HCT116 (cell line): ENCODE measurements at regions not wholly inside any gene's neighbourhood (a gene's known extent, or its start where the extent isn't known, plus 50 kb on each side); places are given as distances from the start of the nearest gene placed in this dataset.

ENCODE experiments used
- ATAC-seq: fragments of 200-7000 bp; cut with Tn5 transposase; 2 replicates; pipeline ENCODE4 v1.9.1; 2020; ENCODE audit warnings: mild to moderate bottlenecking, moderate library complexity
- BruUV-seq: library from RNA; stranded (reverse); fragments of 400-500 nt; replicated peaks from 2 replicates; lab custom pipeline; 2021; lab: Mats Ljungman, UMichigan
- CTCF ChIA-PET: fragments of 300-600 bp; sonication (Branson Sonifier 250); formaldehyde crosslinking; loops from one replicate; lab custom pipeline; 2021; ENCODE audit warnings: antibody characterized with exemption; lab: Charles Lee
- POLR2A ChIA-PET: fragments of 300-600, 350-600 bp; sonication (Branson Sonifier 250); formaldehyde crosslinking; loops from one replicate; lab custom pipeline; 2021; ENCODE audit warnings: antibody characterized with exemption; lab: Charles Lee
- RAD21 ChIA-PET, 2 experiments: fragments of 300-600 bp; sonication (Branson Sonifier 250); formaldehyde crosslinking; loops; one replicate each; lab custom pipeline; 2023; ENCODE audit warnings: low total read pairs in 2 of 2; ENCODE audit not compliant: uncharacterized antibody in 2 of 2, unreplicated experiment in 2 of 2, low non-redundant PET in 1 of 2; lab: Charles Lee
- DNase-seq: peaks from one replicate; pipeline ENCODE4 v3.0.0-alpha.2; 2010; ENCODE audit warnings: low read depth, low spot score
- H2AFZ ChIP-seq: fragments of 200-600 bp; shearing (Covaris generic), sonication (generic); 2 replicates; pipeline ENCODE4 v1.6.1; 2017; ENCODE audit warnings: low read depth, mixed run types, mixed read lengths, antibody characterized with exemption, low read length; ENCODE audit not compliant: poor library complexity, severe bottlenecking
- H3K27ac ChIP-seq: 2 replicates; pipeline ENCODE4 v1.5.1; 2012; ENCODE audit warnings: low read depth, low read length
- H3K27me3 ChIP-seq: fragments of 200-600 bp; sonication (generic); 2 replicates; pipeline ENCODE4 v1.6.1; 2016; ENCODE audit warnings: mixed run types, low read length, mixed read lengths; ENCODE audit not compliant: insufficient read depth
- H3K36me3 ChIP-seq, 2 experiments: fragments of 200-500 bp in 1 of 2; fragments of 200-600 bp in 1 of 2; sonication (Bioruptor generic) in 1 of 2; sonication (generic) in 1 of 2; 2 replicates each; pipeline versions ENCODE4 v1.5.1 to v1.6.1; 2014 to 2016; ENCODE audit warnings: low read length in 2 of 2, inconsistent platforms in 1 of 2, mixed read lengths in 1 of 2, mixed run types in 1 of 2; ENCODE audit not compliant: insufficient read depth in 2 of 2, control insufficient read depth in 1 of 2
- H3K4me1 ChIP-seq, 2 experiments: fragments of 200-600 bp in 1 of 2; sonication (generic) in 1 of 2; 2 replicates each; pipeline versions ENCODE4 v1.5.1 to v1.6.1; 2012 to 2017; ENCODE audit warnings: low read length in 2 of 2, inconsistent platforms in 1 of 2, mild to moderate bottlenecking in 1 of 2, mixed read lengths in 1 of 2, mixed run types in 1 of 2, moderate library complexity in 1 of 2; ENCODE audit not compliant: insufficient read depth in 2 of 2, control insufficient read depth in 1 of 2
- H3K4me2 ChIP-seq: fragments of 200-600 bp; sonication (generic); 2 replicates; pipeline ENCODE4 v1.6.1; 2017; ENCODE audit warnings: mixed run types, low read length, mixed read lengths
- H3K4me3 ChIP-seq, 2 experiments: fragments of 200-600 bp in 1 of 2; sonication (generic) in 1 of 2; replicated peaks in 1 of 2; 2 replicates each; pipeline ENCODE4 v1.5.1; 2011 to 2016; ENCODE audit warnings: low read length in 2 of 2, control low read depth in 1 of 2, low read depth in 1 of 2, mild to moderate bottlenecking in 1 of 2, mixed read lengths in 1 of 2, mixed run types in 1 of 2
- H3K79me2 ChIP-seq: fragments of 200-600 bp; sonication (generic); 2 replicates; pipeline ENCODE4 v1.6.1; 2017; ENCODE audit warnings: mild to moderate bottlenecking, mixed run types, low read length, moderate library complexity, mixed read lengths; ENCODE audit not compliant: insufficient read depth
- H3K9ac ChIP-seq: fragments of 200-600 bp; sonication (generic); 2 replicates; pipeline ENCODE4 v1.6.1; 2016; ENCODE audit warnings: low read length, mixed read lengths
- H3K9me2 ChIP-seq: fragments of 200-600 bp; sonication (generic), shearing (Covaris generic); 2 replicates; pipeline ENCODE4 v1.6.1; 2017; ENCODE audit warnings: mixed run types, mild to moderate bottlenecking, moderate library complexity; ENCODE audit not compliant: insufficient read depth
- H3K9me3 ChIP-seq, 2 experiments: fragments of 200-500 bp in 1 of 2; fragments of 200-600 bp in 1 of 2; sonication (Bioruptor generic) in 1 of 2; sonication (generic) in 1 of 2; 2 replicates each; pipeline ENCODE4 v1.6.1; 2014 to 2017; ENCODE audit warnings: low read length in 2 of 2, mixed read lengths in 2 of 2, inconsistent platforms in 1 of 2, low read depth in 1 of 2, mild to moderate bottlenecking in 1 of 2, mixed run types in 1 of 2, moderate library complexity in 1 of 2; ENCODE audit not compliant: control insufficient read depth in 1 of 2, insufficient read depth in 1 of 2
- H4K20me1 ChIP-seq: fragments of 200-600 bp; sonication (generic), shearing (Covaris generic); 2 replicates; pipeline ENCODE4 v1.6.1; 2017; ENCODE audit warnings: mixed run types, mild to moderate bottlenecking, moderate library complexity; ENCODE audit not compliant: insufficient read depth
- CBX3 ChIP-seq: IDR thresholded peaks from 2 replicates; pipeline ENCODE4 v1.6.1; 2012; ENCODE audit warnings: low read depth
- CEBPB ChIP-seq: IDR thresholded peaks from 2 replicates; pipeline ENCODE4 v1.6.1; 2012; ENCODE audit warnings: low read depth
- EGR1 ChIP-seq: IDR thresholded peaks from 2 replicates; pipeline ENCODE4 v1.6.1; 2012; ENCODE audit warnings: low read depth
- ELF1 ChIP-seq: IDR thresholded peaks from 2 replicates; pipeline ENCODE4 v1.6.1; 2012; ENCODE audit warnings: low read depth, borderline replicate concordance
- EZH2phosphoT487 ChIP-seq: fragments of 200-600 bp; IDR thresholded peaks from 2 replicates; pipeline ENCODE4 v1.6.1; 2018; ENCODE audit warnings: antibody characterized with exemption, borderline replicate concordance
- FOSL1 ChIP-seq: IDR thresholded peaks from 2 replicates; pipeline ENCODE4 v1.6.1; 2012; ENCODE audit warnings: low read depth
- JUND ChIP-seq: IDR thresholded peaks from 2 replicates; pipeline ENCODE4 v1.6.1; 2012
- POLR2A ChIP-seq: IDR thresholded peaks from 2 replicates; pipeline ENCODE4 v1.7.0; 2011; ENCODE audit warnings: borderline replicate concordance; ENCODE audit not compliant: insufficient read depth, insufficient read length; ENCODE audit errors: extremely low read depth
- POLR2AphosphoS5 ChIP-seq: IDR thresholded peaks from 2 replicates; pipeline ENCODE4 v1.6.1; 2011; ENCODE audit warnings: mild to moderate bottlenecking, low read depth, low read length, moderate library complexity
- SRF ChIP-seq: IDR thresholded peaks from 2 replicates; pipeline ENCODE4 v1.6.1; 2012; ENCODE audit warnings: low read depth
- YY1 ChIP-seq: IDR thresholded peaks from 2 replicates; pipeline ENCODE4 v1.6.1; 2011; ENCODE audit warnings: low read length, low read depth, moderate library complexity, mild to moderate bottlenecking; ENCODE audit not compliant: insufficient replicate concordance; ENCODE audit errors: extremely low read depth
- ZFX ChIP-seq: fragments of 450-650 bp; IDR thresholded peaks from 2 replicates; pipeline ENCODE4 v1.6.1; 2017
- ZNF274 ChIP-seq: fragments of 200-500 bp; sonication (Bioruptor generic); IDR thresholded peaks from 2 replicates; pipeline ENCODE4 v1.6.1; 2014; ENCODE audit warnings: mild to moderate bottlenecking, low read depth, low read length, inconsistent platforms
- intact Hi-C: fragments of 100-400 bp; cut with micrococcal nuclease; formaldehyde crosslinking; loops from 2 replicates; pipeline ENCODE4 v1.10.0; 2022
- TF ChIP-seq, protein P1 (sequence below): IDR thresholded peaks from 2 replicates; pipeline ENCODE4 v1.6.1; 2012
- TF ChIP-seq, protein P2 (sequence below), 3 experiments: fragments of 200-600 bp in 1 of 3; sonication (generic) in 1 of 3; IDR thresholded peaks in 2 of 3; conservative IDR thresholded peaks in 1 of 3; 2 replicates each; pipeline ENCODE4 v1.5.1; 2012 to 2017; ENCODE audit warnings: low read depth in 2 of 3, low read length in 2 of 3, antibody characterized with exemption in 1 of 3, borderline replicate concordance in 1 of 3, control low read depth in 1 of 3, mild to moderate bottlenecking in 1 of 3, mixed read lengths in 1 of 3, mixed run types in 1 of 3, moderate library complexity in 1 of 3; ENCODE audit not compliant: insufficient read depth in 1 of 3

DNA sequence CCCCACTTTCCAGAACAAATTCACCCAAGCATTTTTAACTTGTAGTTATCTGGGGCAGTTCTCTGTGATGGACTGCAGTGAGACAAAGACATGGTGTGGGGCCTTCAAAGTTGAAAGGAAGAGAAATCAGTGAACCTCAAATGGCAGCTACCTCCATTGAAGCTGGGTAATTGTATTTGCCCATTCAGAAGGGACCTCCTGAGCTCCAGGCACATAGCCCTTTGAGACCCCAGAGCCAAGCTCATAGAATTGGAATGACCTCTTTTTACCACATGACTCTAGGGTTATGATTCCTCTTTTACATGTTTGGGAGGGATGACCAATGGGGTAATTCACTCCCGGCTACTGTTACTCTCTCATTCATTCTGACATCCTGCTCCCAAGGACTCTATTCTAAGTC lies 368.4 kb upstream of the ITGA1 start:
- no peak overlapping the region for H2AFZ ChIP-seq
- DNase-seq (no peak), ATAC-seq (no peak)
- no peaks in the 10 kb centered on the region for H3K9me3 ChIP-seq
- intact Hi-C loops = no loop called here
- no peaks in the 10 kb centered on the region for H3K36me3 ChIP-seq
- no peaks in the 10 kb centered on the region for H4K20me1 ChIP-seq
- no TSS peak for BruUV-seq
- no peak overlapping the region for H3K9ac ChIP-seq
- H3K4me2 ChIP-seq = no peak overlapping the region
- TF ChIP-seq POLR2AphosphoS5 = no peak
- TF ChIP-seq EGR1 = no peak
- no peak for TF ChIP-seq ZNF274
- TF ChIP-seq SRF = no peak
- TF ChIP-seq, protein P1, sequence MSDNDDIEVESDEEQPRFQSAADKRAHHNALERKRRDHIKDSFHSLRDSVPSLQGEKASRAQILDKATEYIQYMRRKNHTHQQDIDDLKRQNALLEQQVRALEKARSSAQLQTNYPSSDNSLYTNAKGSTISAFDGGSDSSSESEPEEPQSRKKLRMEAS = no peak
- TF ChIP-seq, protein P2, sequence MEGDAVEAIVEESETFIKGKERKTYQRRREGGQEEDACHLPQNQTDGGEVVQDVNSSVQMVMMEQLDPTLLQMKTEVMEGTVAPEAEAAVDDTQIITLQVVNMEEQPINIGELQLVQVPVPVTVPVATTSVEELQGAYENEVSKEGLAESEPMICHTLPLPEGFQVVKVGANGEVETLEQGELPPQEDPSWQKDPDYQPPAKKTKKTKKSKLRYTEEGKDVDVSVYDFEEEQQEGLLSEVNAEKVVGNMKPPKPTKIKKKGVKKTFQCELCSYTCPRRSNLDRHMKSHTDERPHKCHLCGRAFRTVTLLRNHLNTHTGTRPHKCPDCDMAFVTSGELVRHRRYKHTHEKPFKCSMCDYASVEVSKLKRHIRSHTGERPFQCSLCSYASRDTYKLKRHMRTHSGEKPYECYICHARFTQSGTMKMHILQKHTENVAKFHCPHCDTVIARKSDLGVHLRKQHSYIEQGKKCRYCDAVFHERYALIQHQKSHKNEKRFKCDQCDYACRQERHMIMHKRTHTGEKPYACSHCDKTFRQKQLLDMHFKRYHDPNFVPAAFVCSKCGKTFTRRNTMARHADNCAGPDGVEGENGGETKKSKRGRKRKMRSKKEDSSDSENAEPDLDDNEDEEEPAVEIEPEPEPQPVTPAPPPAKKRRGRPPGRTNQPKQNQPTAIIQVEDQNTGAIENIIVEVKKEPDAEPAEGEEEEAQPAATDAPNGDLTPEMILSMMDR (IDR thresholded peaks at IDR 0.05 in 2 of 3, conservative IDR thresholded peaks at IDR 0.05 in 1 of 3; ENCODE audit: borderline replicate concordance in 1 of 3, insufficient read depth in 1 of 3, low read depth in 2 of 3, low read length in 2 of 3) = no peak
- no peak for TF ChIP-seq EZH2phosphoT487
- no peak for TF ChIP-seq FOSL1
- no peak for TF ChIP-seq ELF1
- no peak for TF ChIP-seq CBX3
- TF ChIP-seq YY1 = no peak
- no peak for TF ChIP-seq CEBPB
- no peak for TF ChIP-seq JUND
- no peak for TF ChIP-seq POLR2A
- TF ChIP-seq ZFX = no peak
- ChIA-PET POLR2A (no interaction called here), CTCF (no interaction called here), RAD21 (no interaction called here)
- no peak overlapping the region for H3K4me3 ChIP-seq
- no peaks in the 10 kb centered on the region for H3K9me2 ChIP-seq
- H3K27ac ChIP-seq = no peak overlapping the region
- no peaks in the 10 kb centered on the region for H3K27me3 ChIP-seq
- H3K79me2 ChIP-seq = no peaks in the 10 kb centered on the region
- no peaks in the 10 kb centered on the region for H3K4me1 ChIP-seq
